HG03066 (cell line): ENCODE measurements at regions not wholly inside any gene's neighbourhood (a gene's known extent, or its start where the extent isn't known, plus 50 kb on each side); places are given as distances from the start of the nearest gene placed in this dataset.
"Not testable (repeated sequence)": the region's sequence is repeated elsewhere in the genome, so short reads cannot be mapped to it uniquely, and the experiment has no call there.

ENCODE experiments used
- ATAC-seq: cut with Tn5 transposase; IDR thresholded peaks from one replicate; pipeline ENCODE4 v1.9.1; 2021; ENCODE audit warnings: low read depth; ENCODE audit not compliant: unreplicated experiment

GRCh38 chr4:60911127-60911526 lies 289.0 kb upstream of the ADGRL3 start:
- no peak for ATAC-seq

- ATAC-seq, result no peak
Observed at GRCh38 chr4:60913002-60913401, 287.1 kb upstream of the ADGRL3 start.

GRCh38 chr4:60913671-60914070 lies 286.5 kb upstream of the ADGRL3 start:
- no peak for ATAC-seq

GRCh38 chr4:60921735-60922134 lies 278.4 kb upstream of the ADGRL3 start:
- not testable (repeated sequence) for ATAC-seq

- no peak for ATAC-seq
Observed at GRCh38 chr4:60923075-60923474, 277.1 kb upstream of the ADGRL3 start.

GRCh38 chr4:60926624-60927023 lies 273.5 kb upstream of the ADGRL3 start:
- no peak for ATAC-seq

GRCh38 chr4:60930866-60931265 lies 269.3 kb upstream of the ADGRL3 start:
- no peak for ATAC-seq

- no peak for ATAC-seq
Observed at GRCh38 chr4:60934566-60935295, 265.4 kb upstream of the ADGRL3 start.

- ATAC-seq, result no peak
Observed at GRCh38 chr4:60938181-60938580, 261.9 kb upstream of the ADGRL3 start.

- no peak for ATAC-seq
Observed at GRCh38 chr4:60938621-60939020, 261.5 kb upstream of the ADGRL3 start.

- no peak for ATAC-seq
Observed at GRCh38 chr4:60944060-60944459, 256.1 kb upstream of the ADGRL3 start.

GRCh38 chr4:60945641-60946040 lies 254.5 kb upstream of the ADGRL3 start:
- ATAC-seq, result no peak

GRCh38 chr4:60948008-60948407 lies 252.1 kb upstream of the ADGRL3 start:
- no peak for ATAC-seq

GRCh38 chr4:60952921-60953320 lies 247.2 kb upstream of the ADGRL3 start:
- ATAC-seq, result no peak

GRCh38 chr4:60953826-60954225 lies 246.3 kb upstream of the ADGRL3 start:
- ATAC-seq, result no peak

- ATAC-seq, result no peak
Observed at GRCh38 chr4:60962286-60962685, 237.8 kb upstream of the ADGRL3 start.

- no peak for ATAC-seq
Observed at GRCh38 chr4:60981534-60981933, 218.6 kb upstream of the ADGRL3 start.

GRCh38 chr4:60989141-60989540 lies 211.0 kb upstream of the ADGRL3 start:
- ATAC-seq, result no peak

GRCh38 chr4:60992037-60992436 lies 208.1 kb upstream of the ADGRL3 start:
- no peak for ATAC-seq

GRCh38 chr4:61003301-61003700 lies 196.8 kb upstream of the ADGRL3 start:
- no peak for ATAC-seq

GRCh38 chr4:61004651-61005170 lies 195.4 kb upstream of the ADGRL3 start:
- ATAC-seq, result no peak

- ATAC-seq, result no peak
Observed at GRCh38 chr4:61011051-61011450, 189.1 kb upstream of the ADGRL3 start.

GRCh38 chr4:61011936-61012335 lies 188.2 kb upstream of the ADGRL3 start:
- ATAC-seq, result not testable (repeated sequence)
